ENCODE measurements at regions not wholly inside any gene's neighbourhood (a gene's known extent, or its start where the extent isn't known, plus 50 kb on each side); places are given as distances from the start of the nearest gene placed in this dataset.

GRCh38 chr6:102981490-102982015 is 1588.0 kb downstream of the GRIK2 start:
- Histone ChIP-seq H3K4me3 (IDR thresholded peaks at IDR 0.05; ENCODE audit: insufficient read depth, low read depth, low read length) (no peak overlapping the region), H3K27me3 (ENCODE audit: insufficient read depth, low read depth) (no peaks in the 10 kb centered on the region), H3K36me3 (ENCODE audit: insufficient read depth) (no peaks in the 10 kb centered on the region), H2AFZ (ENCODE audit: low read depth) (no peak overlapping the region), H3K79me2 (ENCODE audit: insufficient read depth, low read depth) (no peaks in the 10 kb centered on the region), H3K27ac (no peak overlapping the region), H3K4me2 (no peak overlapping the region), H3K9ac (no peak overlapping the region), H3K4me1 (ENCODE audit: low read depth, poor library complexity, severe bottlenecking) (peaks cover 7% of the 10 kb centered on the region), H4K20me1 (ENCODE audit: insufficient read depth) (no peaks in the 10 kb centered on the region)
- TF ChIP-seq, protein P1, sequence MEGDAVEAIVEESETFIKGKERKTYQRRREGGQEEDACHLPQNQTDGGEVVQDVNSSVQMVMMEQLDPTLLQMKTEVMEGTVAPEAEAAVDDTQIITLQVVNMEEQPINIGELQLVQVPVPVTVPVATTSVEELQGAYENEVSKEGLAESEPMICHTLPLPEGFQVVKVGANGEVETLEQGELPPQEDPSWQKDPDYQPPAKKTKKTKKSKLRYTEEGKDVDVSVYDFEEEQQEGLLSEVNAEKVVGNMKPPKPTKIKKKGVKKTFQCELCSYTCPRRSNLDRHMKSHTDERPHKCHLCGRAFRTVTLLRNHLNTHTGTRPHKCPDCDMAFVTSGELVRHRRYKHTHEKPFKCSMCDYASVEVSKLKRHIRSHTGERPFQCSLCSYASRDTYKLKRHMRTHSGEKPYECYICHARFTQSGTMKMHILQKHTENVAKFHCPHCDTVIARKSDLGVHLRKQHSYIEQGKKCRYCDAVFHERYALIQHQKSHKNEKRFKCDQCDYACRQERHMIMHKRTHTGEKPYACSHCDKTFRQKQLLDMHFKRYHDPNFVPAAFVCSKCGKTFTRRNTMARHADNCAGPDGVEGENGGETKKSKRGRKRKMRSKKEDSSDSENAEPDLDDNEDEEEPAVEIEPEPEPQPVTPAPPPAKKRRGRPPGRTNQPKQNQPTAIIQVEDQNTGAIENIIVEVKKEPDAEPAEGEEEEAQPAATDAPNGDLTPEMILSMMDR (conservative IDR thresholded peaks at IDR 0.05; ENCODE audit: low read depth, low read length), result no peak

GRCh38 chr6:102980951-102981350 is 1587.4 kb downstream of the GRIK2 start:
- Histone ChIP-seq H4K20me1 (ENCODE audit: insufficient read depth) (no peaks in the 10 kb centered on the region), H3K4me1 (ENCODE audit: low read depth, poor library complexity, severe bottlenecking) (peaks cover 4% of the 10 kb centered on the region), H3K27ac (no peak overlapping the region), H3K79me2 (ENCODE audit: insufficient read depth, low read depth) (no peaks in the 10 kb centered on the region), H2AFZ (ENCODE audit: low read depth) (no peak overlapping the region), H3K36me3 (ENCODE audit: insufficient read depth) (no peaks in the 10 kb centered on the region), H3K4me3 (IDR thresholded peaks at IDR 0.05; ENCODE audit: insufficient read depth, low read depth, low read length) (no peak overlapping the region), H3K4me2 (no peak overlapping the region), H3K9ac (no peak overlapping the region), H3K27me3 (ENCODE audit: insufficient read depth, low read depth) (no peaks in the 10 kb centered on the region)
- TF ChIP-seq, protein P1 (conservative IDR thresholded peaks at IDR 0.05; ENCODE audit: low read depth, low read length), result no peak

- Histone ChIP-seq H3K9ac (no peak overlapping the region), H3K36me3 (ENCODE audit: insufficient read depth) (no peaks in the 10 kb centered on the region), H3K79me2 (ENCODE audit: insufficient read depth, low read depth) (no peaks in the 10 kb centered on the region), H4K20me1 (ENCODE audit: insufficient read depth) (no peaks in the 10 kb centered on the region), H3K27ac (no peak overlapping the region), H3K4me3 (IDR thresholded peaks at IDR 0.05; ENCODE audit: insufficient read depth, low read depth, low read length) (no peak overlapping the region), H2AFZ (ENCODE audit: low read depth) (no peak overlapping the region), H3K27me3 (ENCODE audit: insufficient read depth, low read depth) (no peaks in the 10 kb centered on the region), H3K4me2 (no peak overlapping the region), H3K4me1 (ENCODE audit: low read depth, poor library complexity, severe bottlenecking) (no peaks in the 10 kb centered on the region)
- TF ChIP-seq, protein P1 (conservative IDR thresholded peaks at IDR 0.05; ENCODE audit: low read depth, low read length), result no peak
Measured at GRCh38 chr6:102961902-102962301, 1568.4 kb downstream of the GRIK2 start.

- Histone ChIP-seq H3K9ac (no peak overlapping the region), H3K4me1 (ENCODE audit: low read depth, poor library complexity, severe bottlenecking) (no peaks in the 10 kb centered on the region), H2AFZ (ENCODE audit: low read depth) (no peak overlapping the region), H3K79me2 (ENCODE audit: insufficient read depth, low read depth) (no peaks in the 10 kb centered on the region), H4K20me1 (ENCODE audit: insufficient read depth) (no peaks in the 10 kb centered on the region), H3K4me3 (IDR thresholded peaks at IDR 0.05; ENCODE audit: insufficient read depth, low read depth, low read length) (no peak overlapping the region), H3K4me2 (no peak overlapping the region), H3K36me3 (ENCODE audit: insufficient read depth) (no peaks in the 10 kb centered on the region), H3K27me3 (ENCODE audit: insufficient read depth, low read depth) (no peaks in the 10 kb centered on the region), H3K27ac (no peak overlapping the region)
- TF ChIP-seq, protein P1 (conservative IDR thresholded peaks at IDR 0.05; ENCODE audit: low read depth, low read length), result no peak
Measured at GRCh38 chr6:102950967-102951366, 1557.5 kb downstream of the GRIK2 start.
